Epithelial cell of esophagus (primary cell): ENCODE measurements at regions not wholly inside any gene's neighbourhood (a gene's known extent, or its start where the extent isn't known, plus 50 kb on each side); places are given as distances from the start of the nearest gene placed in this dataset.

Source experiments
- DNase-seq: peaks from one replicate; pipeline ENCODE4 v3.0.0; 2010; ENCODE audit warnings: low read depth
- H3K4me3 ChIP-seq: 2 replicates; pipeline ENCODE4 v1.5.1; 2011; ENCODE audit warnings: mild to moderate bottlenecking, low read length, control low read depth
- TF ChIP-seq, protein P1 (sequence below): IDR thresholded peaks from 2 replicates; pipeline ENCODE4 v1.5.1; 2011; ENCODE audit warnings: low read depth, mild to moderate bottlenecking, low read length, control low read depth, inconsistent platforms; ENCODE audit not compliant: insufficient read depth; ENCODE audit errors: missing control alignments

DNA sequence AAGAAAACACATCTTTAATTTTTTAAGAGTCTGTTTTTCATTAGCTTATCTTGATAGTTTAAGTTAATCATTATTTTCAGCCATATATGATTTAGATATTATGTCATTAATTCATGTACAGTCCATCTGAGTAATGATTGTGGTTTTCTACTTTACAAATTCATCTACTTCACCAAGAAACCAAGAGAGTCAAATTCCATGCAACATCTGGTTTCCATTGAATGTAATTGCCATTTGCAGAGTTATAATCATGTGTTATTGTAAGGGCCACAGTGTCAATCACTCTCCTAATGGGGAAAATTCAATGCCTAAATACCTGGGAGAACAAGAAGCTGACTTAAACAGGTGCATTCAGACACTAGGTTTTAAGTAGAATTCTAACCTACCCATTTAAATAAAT lies 217.2 kb upstream of the OSR1 start:
- H3K4me3 ChIP-seq: no peak overlapping the region
- TF ChIP-seq, protein P1, sequence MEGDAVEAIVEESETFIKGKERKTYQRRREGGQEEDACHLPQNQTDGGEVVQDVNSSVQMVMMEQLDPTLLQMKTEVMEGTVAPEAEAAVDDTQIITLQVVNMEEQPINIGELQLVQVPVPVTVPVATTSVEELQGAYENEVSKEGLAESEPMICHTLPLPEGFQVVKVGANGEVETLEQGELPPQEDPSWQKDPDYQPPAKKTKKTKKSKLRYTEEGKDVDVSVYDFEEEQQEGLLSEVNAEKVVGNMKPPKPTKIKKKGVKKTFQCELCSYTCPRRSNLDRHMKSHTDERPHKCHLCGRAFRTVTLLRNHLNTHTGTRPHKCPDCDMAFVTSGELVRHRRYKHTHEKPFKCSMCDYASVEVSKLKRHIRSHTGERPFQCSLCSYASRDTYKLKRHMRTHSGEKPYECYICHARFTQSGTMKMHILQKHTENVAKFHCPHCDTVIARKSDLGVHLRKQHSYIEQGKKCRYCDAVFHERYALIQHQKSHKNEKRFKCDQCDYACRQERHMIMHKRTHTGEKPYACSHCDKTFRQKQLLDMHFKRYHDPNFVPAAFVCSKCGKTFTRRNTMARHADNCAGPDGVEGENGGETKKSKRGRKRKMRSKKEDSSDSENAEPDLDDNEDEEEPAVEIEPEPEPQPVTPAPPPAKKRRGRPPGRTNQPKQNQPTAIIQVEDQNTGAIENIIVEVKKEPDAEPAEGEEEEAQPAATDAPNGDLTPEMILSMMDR: no peak
- DNase-seq: no peak

DNA sequence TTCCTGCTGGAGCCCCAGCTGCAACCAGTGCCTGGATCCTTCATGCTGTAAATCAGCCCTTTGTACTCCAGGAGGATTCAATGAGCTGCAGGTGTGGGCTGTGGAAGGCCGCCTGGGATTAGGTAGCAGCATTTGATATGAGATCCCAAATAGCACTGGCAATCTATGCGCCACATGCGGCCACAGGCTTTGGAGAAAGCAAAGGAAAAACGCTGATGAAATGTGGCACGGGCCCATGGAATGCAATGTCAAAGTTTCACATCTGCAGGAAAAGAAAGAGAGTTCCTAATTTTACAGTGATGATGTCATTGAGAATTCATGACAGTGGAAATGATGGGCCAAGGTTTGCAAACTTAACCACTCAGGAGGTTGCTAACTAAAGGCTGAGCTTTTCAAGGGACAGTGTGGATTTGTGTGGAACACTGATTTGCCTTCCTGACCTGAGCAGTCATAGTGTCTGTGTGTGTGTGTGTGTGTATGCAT lies 216.4 kb upstream of the OSR1 start:
- DNase-seq: peak; percentile 42
- TF ChIP-seq, protein P1: no peak
- no peak overlapping the region for H3K4me3 ChIP-seq

DNA sequence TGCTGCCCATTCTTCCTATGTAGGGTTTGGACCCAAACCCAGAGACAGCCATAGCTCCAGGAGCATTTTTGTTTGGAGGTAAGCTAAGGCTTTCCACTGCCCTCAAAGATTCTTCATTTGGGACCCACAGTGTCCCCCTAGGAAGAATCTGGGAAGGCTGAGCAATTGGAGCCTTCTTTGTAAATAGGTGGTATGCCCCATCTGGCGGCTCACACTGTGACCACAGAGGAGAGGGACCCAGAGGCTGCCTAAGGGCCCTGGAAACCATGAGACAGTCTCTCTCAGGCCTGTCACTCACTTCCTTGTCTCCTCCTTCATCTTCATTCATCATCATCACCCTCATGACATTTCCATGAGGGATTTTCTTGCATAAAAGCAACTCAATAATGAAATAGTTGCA lies 215.4 kb upstream of the OSR1 start:
- no peak overlapping the region for H3K4me3 ChIP-seq
- TF ChIP-seq, protein P1: no peak
- DNase-seq: no peak

DNA sequence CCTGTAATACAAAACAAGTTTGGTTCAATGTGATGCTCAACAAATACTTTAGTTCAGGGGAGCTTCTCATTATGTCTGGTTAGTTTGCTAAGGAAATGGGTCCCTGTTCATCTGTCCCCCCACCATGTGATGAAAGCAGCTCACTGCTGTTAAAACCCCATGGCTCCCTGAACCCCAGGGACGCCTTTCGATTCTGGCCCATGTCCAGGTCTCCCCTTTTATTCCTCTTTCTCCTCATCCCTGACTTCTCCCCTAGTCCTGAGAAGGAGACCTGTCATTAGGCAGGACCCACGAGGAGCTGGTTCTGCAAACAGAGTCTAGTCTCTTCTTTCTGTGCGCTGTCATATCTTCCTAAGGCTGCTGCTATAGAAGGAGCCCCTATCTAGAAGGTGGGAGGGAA lies 213.3 kb upstream of the OSR1 start:
- TF ChIP-seq, protein P1: no peak
- no peak for DNase-seq

DNA sequence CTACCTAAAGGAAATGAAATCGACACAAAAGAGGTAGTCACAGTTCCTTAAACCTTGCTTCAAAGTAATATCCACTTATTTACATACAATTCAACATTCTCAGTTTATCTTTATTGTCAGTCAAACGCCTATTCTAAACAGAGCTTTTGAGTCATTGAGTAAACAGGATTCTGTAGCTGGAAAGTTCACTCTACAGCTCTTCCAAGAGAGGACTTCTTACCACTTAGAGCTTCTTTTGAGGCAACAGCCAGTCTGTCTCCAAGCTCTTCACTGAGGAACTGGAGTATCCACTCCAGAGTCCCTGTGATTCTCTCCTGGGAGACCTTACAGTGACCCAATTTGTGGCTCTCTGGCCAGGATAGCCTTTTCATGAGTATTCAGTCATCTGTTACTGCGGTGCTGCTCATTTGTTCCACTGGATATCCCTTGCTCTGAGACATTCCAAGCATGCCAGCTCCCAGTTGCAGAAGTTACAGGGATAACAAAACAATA lies 210.9 kb upstream of the OSR1 start:
- peak; percentile 43 for DNase-seq
- TF ChIP-seq, protein P1: no peak
- H3K4me3 ChIP-seq: no peak overlapping the region

More for the DNA sequence above, 213.3 kb upstream of the OSR1 start:
- no peak overlapping the region for H3K4me3 ChIP-seq

DNA sequence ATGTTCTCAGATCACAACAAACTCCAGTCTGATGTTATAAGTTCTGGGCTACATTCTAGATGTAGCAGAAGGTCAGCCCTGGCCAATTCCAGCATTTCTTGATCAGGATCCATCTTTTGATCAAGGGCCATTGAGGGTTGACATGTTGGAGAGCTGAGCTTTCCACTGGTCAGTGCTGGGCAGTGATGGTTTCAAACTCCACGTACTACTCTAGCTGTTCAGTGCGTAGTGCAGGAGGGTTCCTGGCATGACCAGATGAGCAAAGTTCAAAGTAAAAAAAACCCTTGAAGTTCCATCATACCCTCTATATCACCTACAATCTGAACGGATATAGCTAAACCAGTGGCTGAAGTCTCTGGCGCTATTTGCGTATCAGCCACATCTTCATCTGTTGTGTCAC lies 210.4 kb upstream of the OSR1 start:
- DNase-seq: no peak
- H3K4me3 ChIP-seq: no peak overlapping the region
- TF ChIP-seq, protein P1: no peak

DNA sequence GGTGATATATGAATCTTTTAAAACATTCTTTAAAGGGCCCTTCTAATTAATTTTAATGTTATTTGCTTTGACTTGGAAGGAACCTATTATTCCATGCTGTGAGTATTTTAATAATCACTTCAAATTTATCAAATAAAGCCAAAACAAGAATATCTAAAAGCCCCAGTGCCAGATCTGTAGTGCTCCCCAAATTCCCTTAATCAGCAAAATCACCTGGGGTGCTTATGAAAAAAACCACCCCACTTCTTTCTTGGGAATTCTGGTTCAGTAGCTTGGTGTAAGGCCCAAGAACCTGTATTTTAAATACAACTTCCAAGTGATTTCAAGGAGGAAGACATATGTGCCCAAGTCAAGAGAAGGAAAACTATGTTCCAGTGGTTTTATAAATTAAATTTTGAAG lies 202.4 kb upstream of the OSR1 start:
- no peak overlapping the region for H3K4me3 ChIP-seq
- DNase-seq: no peak
- TF ChIP-seq, protein P1: no peak
